Endothelial cell of umbilical vein (primary cell): ENCODE measurements at regions not wholly inside any gene's neighbourhood (a gene's known extent, or its start where the extent isn't known, plus 50 kb on each side); places are given as distances from the start of the nearest gene placed in this dataset.

Experiments used
- CTCF ChIP-seq, 2 donors: IDR thresholded peaks; 1 replicate in 1 of 2; 2 replicates in 1 of 2; pipeline ENCODE4 v1.5.1; 2011; ENCODE audit warnings: low read length in 2 of 2, mild to moderate bottlenecking in 2 of 2, moderate library complexity in 2 of 2, control low read depth in 1 of 2, inconsistent platforms in 1 of 2, low read depth in 1 of 2; ENCODE audit not compliant: insufficient read depth in 1 of 2; ENCODE audit errors: extremely low read depth in 1 of 2
- EZH2 ChIP-seq: IDR thresholded peaks from 2 replicates; pipeline ENCODE4 v1.6.1; 2012; ENCODE audit warnings: borderline replicate concordance, low read depth, mild to moderate bottlenecking, moderate library complexity, low read length, inconsistent platforms; ENCODE audit not compliant: severe bottlenecking
- FOS ChIP-seq: IDR thresholded peaks from 2 replicates; pipeline ENCODE4 v1.6.1; 2011; ENCODE audit warnings: mild to moderate bottlenecking, low read length, moderate library complexity, borderline replicate concordance; ENCODE audit not compliant: insufficient read depth
- JUN ChIP-seq: IDR thresholded peaks from 2 replicates; pipeline ENCODE4 v1.6.1; 2011; ENCODE audit warnings: borderline replicate concordance, low read depth; ENCODE audit not compliant: insufficient read length, insufficient read depth
- MYC ChIP-seq: IDR thresholded peaks from one replicate; pipeline ENCODE4 v1.6.1; 2011; ENCODE audit warnings: mild to moderate bottlenecking, low read depth, low read length
- POLR2A ChIP-seq: IDR thresholded peaks from 2 replicates; pipeline ENCODE4 v1.6.1; 2012; ENCODE audit warnings: low read depth, mild to moderate bottlenecking, control low read depth, low read length
- POLR2AphosphoS5 ChIP-seq: IDR thresholded peaks from 2 replicates; pipeline ENCODE4 v1.6.1; 2012; ENCODE audit warnings: low read depth, mild to moderate bottlenecking, control low read depth, low read length, moderate library complexity; ENCODE audit not compliant: insufficient read depth
- TF ChIP-seq, protein P1 (sequence below): IDR thresholded peaks from 2 replicates; pipeline ENCODE4 v1.6.1; 2011; ENCODE audit not compliant: insufficient read depth, insufficient read length

DNA sequence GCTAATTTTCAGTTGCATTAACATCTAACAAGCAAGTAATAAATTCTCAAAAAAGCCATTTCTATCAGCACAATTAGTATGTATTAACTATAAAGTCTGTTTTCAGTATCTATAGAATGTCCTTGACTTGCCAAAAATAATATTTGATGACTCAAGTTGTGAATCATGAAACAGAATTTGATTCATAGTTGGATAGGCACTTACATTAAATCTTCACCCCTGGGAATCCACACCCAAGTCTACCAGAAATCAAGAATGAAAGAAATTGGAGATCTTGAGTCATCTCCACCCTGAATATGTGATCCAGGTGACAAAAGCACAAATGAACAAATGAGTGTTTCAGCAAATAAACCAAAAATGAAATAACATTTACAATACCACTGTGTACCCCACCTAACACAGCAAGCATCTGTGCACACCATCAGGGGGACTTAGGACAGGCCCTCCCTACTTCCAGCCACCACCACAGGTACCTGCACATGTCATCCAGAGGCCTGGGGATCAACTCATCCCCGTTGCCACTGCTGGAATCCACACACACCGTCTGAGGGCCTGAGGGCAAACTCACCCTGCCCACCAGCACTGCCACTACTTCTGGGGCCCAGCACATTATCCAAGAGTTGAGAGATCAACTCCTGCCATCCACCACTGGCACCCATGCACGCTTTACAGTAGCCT lies 160.1 kb downstream of the MTERF1 start:
- TF ChIP-seq CTCF (IDR thresholded peaks at IDR 0.05; ENCODE audit: extremely low read depth in 1 of 2, insufficient read depth in 1 of 2, low read depth in 1 of 2, low read length in 2 of 2) (no peak), POLR2A (no peak), POLR2AphosphoS5 (no peak), JUN (no peak), EZH2 (no peak), FOS (no peak), MYC (no peak)
- TF ChIP-seq, protein P1, sequence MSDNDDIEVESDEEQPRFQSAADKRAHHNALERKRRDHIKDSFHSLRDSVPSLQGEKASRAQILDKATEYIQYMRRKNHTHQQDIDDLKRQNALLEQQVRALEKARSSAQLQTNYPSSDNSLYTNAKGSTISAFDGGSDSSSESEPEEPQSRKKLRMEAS = no peak
